Stimulated activated CD4-positive, alpha-beta T cell treated with anti-CD3 and anti-CD28 coated beads, Interleukin-15, amount 100 ng/mL, for 48 hours (primary cell): ENCODE measurements at regions not wholly inside any gene's neighbourhood (a gene's known extent, or its start where the extent isn't known, plus 50 kb on each side); places are given as distances from the start of the nearest gene placed in this dataset.

Source experiments
- DNase-seq, 2 donors: peaks; one replicate each; pipeline ENCODE4 v3.0.0-alpha.2; 2020; ENCODE audit warnings: low read depth in 2 of 2

GRCh38 chr3:83740504-83740903 is 1218.3 kb upstream of the CADM2 start:
- DNase-seq = no peak

- no peak for DNase-seq
Observed at GRCh38 chr3:83765956-83766355, 1192.8 kb upstream of the CADM2 start.

- DNase-seq = no peak
Observed at GRCh38 chr3:83769791-83770663, 1188.8 kb upstream of the CADM2 start.

GRCh38 chr3:83770664-83771402 is 1188.0 kb upstream of the CADM2 start:
- DNase-seq = no peak

DNA sequence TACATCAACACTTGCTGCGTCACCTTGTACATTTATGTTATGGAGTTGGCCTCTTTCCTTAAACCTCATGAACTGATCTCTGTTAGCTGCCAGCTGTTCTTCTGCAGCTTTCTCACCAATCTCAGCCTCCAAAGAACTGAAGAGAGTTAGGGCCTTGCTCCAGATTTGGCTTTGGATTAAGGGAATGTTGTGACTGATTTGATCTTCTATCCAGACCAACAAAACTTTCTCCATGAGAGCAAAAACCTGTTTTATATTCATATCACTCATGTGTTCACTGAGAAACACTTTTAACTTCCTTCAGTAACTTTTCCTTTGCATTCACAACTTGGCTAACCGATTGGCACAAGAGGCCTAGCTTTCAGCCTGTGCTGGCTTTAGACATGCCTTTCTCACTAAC is 1156.0 kb upstream of the CADM2 start:
- no peak for DNase-seq

DNA sequence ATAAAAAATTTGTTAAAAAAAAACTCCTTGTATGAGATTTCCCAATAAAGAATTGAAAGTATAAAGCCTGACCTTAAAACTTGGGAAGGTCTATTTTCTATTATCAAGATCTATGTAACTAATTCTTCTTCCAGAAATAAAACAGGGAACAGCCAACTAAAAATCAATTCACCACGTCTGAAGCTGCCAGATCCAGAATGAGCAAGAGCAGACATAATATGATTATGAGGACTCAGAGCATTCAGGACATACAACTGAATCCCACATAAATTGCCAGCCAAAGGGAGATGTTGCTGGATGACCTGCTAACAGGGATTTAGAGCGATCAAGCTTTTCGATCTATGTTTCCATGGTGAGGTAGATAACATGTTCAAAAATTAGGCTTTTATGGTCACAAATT is 1151.3 kb upstream of the CADM2 start:
- no peak for DNase-seq

GRCh38 chr3:83813176-83813575 is 1145.6 kb upstream of the CADM2 start:
- no peak for DNase-seq

GRCh38 chr3:83816653-83817052 is 1142.1 kb upstream of the CADM2 start:
- no peak for DNase-seq

DNA sequence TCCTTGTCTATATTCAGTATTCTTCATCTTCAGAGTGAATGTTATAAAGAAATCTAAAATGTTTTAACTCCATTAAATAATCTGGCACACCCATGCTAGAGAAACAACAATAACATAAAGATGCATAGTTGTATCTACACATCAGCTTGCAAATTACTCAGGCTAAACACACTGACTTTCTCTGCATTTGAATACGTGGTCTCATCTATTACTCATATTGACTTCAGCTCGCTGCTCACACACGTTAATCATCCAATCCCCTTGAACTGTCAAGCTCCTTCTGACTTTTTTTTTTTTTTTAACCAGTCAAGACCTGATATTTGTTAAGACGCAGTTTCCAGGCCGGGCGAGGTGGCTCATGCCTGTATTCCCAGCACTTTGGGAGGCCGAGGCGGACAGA is 1137.3 kb upstream of the CADM2 start:
- no peak for DNase-seq

DNA sequence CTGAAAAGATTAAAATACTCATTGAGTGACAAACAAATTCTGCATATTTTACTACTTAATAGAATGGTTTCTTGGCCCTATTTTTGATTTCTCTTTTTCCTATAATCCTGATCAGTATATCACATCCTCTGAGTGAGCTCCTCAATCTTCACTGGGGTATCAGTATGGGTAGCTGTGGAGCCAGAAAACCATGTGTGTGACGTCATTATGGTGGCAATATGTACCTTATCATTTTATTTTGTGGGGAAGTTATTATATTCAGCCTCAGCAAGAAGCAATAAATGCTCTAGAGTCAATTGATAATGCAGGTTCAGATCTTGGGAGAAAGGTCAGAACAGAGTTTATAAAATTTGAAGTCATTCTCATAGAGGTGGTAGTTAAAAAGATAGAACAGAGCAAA is 1135.7 kb upstream of the CADM2 start:
- DNase-seq = no peak

- DNase-seq = no peak
Observed at GRCh38 chr3:83835040-83835439, 1123.7 kb upstream of the CADM2 start.

DNA sequence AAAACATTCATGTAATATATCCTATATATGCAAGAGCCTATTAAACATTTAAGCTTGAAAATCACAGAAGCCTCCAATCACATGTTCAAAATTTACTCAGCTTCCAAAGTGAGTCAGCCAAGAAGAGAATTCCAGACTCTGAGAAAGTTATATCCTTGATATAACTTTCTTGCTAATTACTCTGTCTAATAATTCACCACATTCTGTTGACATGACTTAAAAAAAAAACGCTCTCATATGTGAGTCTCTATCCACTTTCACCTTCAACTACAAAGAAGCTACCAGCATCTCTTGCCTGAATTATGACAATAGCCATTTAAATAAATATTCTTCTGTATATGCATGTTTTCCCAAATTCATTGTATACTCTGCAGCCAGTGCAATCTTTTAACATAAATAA is 1116.3 kb upstream of the CADM2 start:
- DNase-seq = no peak

DNA sequence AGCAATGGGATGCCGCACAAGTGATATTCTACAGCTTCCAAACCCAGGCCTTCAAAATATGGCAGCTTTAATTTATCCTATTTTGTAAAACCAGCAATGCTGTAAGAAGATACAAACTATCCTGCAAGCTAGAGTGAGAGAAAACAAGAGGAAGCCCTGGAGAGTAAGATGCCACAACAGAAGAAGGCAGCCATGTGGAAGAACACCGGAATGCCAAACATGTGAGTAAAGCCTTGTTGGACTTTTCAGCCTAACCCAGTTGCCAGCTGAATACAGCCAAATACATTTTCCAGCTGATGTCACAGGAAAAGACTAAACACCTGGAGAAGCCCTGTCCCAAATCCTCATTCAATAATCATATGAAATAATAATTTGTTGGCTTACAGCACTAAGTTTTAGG is 1115.1 kb upstream of the CADM2 start:
- DNase-seq = no peak

- DNase-seq = no peak
Observed at GRCh38 chr3:83849106-83849730, 1109.6 kb upstream of the CADM2 start.

- no peak for DNase-seq
Observed at GRCh38 chr3:83863380-83863779, 1095.4 kb upstream of the CADM2 start.

- DNase-seq = no peak
Observed at GRCh38 chr3:83868909-83869567, 1089.8 kb upstream of the CADM2 start.

DNA sequence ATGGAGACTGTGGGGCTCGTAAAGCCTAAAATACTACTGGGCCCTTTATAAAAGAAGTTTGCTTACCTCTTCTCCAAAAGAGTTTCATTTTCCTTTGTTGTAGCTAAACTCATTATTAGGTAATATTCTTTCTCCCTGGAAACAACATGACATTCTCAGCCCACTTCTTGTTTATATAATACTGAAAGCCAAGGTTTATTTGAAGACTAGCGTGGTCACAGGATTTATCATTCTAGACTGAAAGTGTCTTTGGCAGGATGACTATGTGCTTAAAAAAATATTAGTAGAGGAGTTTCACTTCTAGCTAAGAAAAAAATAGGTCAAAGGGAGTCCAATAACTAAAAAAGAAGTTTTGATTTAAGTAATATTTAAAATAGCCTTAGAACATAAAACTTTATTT is 1085.2 kb upstream of the CADM2 start:
- no peak for DNase-seq

GRCh38 chr3:83877910-83878309 is 1080.9 kb upstream of the CADM2 start:
- DNase-seq = no peak

DNA sequence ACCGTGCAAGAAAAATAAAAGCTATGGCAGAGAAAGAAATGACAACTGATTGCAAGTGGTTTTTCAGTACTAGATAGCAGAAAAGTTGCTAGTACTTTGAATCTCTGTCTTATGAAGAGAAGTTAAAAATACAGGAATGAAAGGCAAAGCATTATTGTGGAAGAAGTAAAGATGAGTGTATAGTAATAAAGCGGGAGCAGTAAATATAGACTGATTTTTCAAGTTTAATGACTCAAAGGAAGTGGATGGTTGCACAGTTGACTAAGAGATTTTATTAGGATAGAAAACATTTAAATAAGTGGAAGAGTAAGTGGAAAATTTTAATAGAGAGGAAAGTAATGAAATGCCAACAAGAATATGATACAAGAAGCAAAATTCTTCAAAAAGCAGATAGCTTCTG is 1076.1 kb upstream of the CADM2 start:
- no peak for DNase-seq

DNA sequence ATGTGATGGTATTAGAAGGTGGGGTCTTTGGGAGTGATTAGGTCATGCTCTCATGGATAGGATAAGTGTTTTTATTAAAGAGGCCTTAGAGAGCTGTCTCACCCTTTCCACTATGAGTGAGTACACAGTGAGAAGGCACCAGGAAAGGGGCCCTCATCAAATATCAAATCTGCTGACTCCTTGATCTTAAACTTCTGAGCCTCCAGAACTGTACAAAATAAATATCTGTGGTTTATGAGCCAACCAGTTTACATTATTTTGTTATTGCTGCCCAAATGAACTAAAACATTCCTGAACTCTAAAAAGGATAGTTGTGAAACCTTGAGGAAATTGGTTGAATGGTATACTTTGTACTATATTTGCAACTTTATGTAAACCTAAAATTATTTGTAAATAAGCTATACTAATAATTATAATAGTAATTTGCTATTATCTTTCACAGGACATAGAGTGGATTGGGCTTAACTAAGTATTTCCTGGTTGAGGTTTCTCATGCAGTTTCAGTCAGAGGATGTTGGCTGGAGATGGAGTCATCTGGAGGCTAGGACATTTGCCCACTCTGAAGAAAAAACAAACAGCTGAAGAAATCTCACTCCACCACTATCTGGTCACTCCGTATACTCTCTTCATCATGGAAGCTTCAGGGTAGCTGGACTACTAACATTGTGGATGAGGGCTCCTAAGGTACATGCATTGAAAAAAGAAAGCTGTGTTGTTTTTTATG is 1068.6 kb upstream of the CADM2 start:
- no peak for DNase-seq

DNA sequence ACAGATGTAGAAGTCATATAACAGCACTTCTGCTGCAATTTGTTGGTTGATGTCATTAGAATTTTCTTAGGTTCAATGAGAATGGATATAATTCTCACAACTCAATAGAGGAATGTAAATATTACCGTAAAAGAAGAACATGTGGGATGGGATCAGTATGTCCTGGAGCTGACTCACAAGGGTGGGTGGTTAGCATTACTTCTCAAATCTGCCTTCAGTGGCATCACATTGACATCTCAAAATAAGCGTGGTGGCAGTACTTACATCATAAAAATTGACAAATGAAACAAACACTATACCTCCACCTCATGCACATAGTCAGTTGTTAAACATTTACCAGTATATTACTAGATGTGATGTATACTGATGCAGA is 1068.0 kb upstream of the CADM2 start:
- no peak for DNase-seq

GRCh38 chr3:83894223-83894622 is 1064.6 kb upstream of the CADM2 start:
- no peak for DNase-seq
